NB4 (cell line): ENCODE measurements at regions not wholly inside any gene's neighbourhood (a gene's known extent, or its start where the extent isn't known, plus 50 kb on each side); places are given as distances from the start of the nearest gene placed in this dataset.

Experiments used
- DNase-seq: peaks from one replicate; pipeline ENCODE4 v3.0.0; 2010; ENCODE audit warnings: low read depth
- H3K4me3 ChIP-seq: one replicate; pipeline ENCODE4 v1.5.1; 2011; ENCODE audit warnings: mild to moderate bottlenecking, low read depth, low read length, moderate library complexity
- CTCF ChIP-seq: IDR thresholded peaks from one replicate; pipeline ENCODE4 v1.5.1; 2012; ENCODE audit warnings: low read depth, low read length
- MAX ChIP-seq: IDR thresholded peaks from 2 replicates; pipeline ENCODE4 v1.6.1; 2011; ENCODE audit warnings: low read depth, low read length
- MYC ChIP-seq: IDR thresholded peaks from 2 replicates; pipeline ENCODE4 v1.6.1; 2011; ENCODE audit warnings: low read depth, low read length
- POLR2A ChIP-seq: IDR thresholded peaks from 2 replicates; pipeline ENCODE4 v1.6.1; 2011; ENCODE audit warnings: mild to moderate bottlenecking; ENCODE audit not compliant: insufficient read length; ENCODE audit errors: extremely low read depth

- DNase-seq = no peak
- TF ChIP-seq POLR2A = no peak
- no peak for TF ChIP-seq CTCF
- no peak for TF ChIP-seq MAX
- TF ChIP-seq MYC = no peak
- no peak overlapping the region for H3K4me3 ChIP-seq
Measured at GRCh38 chr11:26084313-26084712, 247.6 kb upstream of the ANO3 start.

- H3K4me3 ChIP-seq = no peak overlapping the region
- DNase-seq = no peak
- no peak for TF ChIP-seq CTCF
- TF ChIP-seq POLR2A = no peak
- TF ChIP-seq MAX = no peak
Measured at GRCh38 chr11:26086028-26086427, 245.9 kb upstream of the ANO3 start.

GRCh38 chr11:26087120-26087935 lies 244.6 kb upstream of the ANO3 start:
- no peak for TF ChIP-seq MAX
- no peak for TF ChIP-seq MYC
- no peak for TF ChIP-seq POLR2A
- TF ChIP-seq CTCF = no peak
- peak; percentile 1 for DNase-seq
- H3K4me3 ChIP-seq = no peak overlapping the region

- H3K4me3 ChIP-seq = no peak overlapping the region
- TF ChIP-seq CTCF = no peak
- no peak for TF ChIP-seq MYC
- no peak for TF ChIP-seq POLR2A
- no peak for DNase-seq
Measured at GRCh38 chr11:26088391-26088790, 243.5 kb upstream of the ANO3 start.

- DNase-seq = no peak
- no peak overlapping the region for H3K4me3 ChIP-seq
- TF ChIP-seq MYC = no peak
Measured at GRCh38 chr11:26090651-26091050, 241.3 kb upstream of the ANO3 start.

- H3K4me3 ChIP-seq = no peak overlapping the region
- DNase-seq = no peak
- TF ChIP-seq MAX (no peak), CTCF (no peak), MYC (no peak), POLR2A (no peak)
Measured at GRCh38 chr11:26093206-26093605, 238.7 kb upstream of the ANO3 start.
